GM18520 (cell line): ENCODE measurements at regions not wholly inside any gene's neighbourhood (a gene's known extent, or its start where the extent isn't known, plus 50 kb on each side); places are given as distances from the start of the nearest gene placed in this dataset.
"Not testable (repeated sequence)": the region's sequence is repeated elsewhere in the genome, so short reads cannot be mapped to it uniquely, and the experiment has no call there.

Source experiments
- ATAC-seq: cut with Tn5 transposase; IDR thresholded peaks from one replicate; pipeline ENCODE4 v1.9.1; 2021; ENCODE audit not compliant: unreplicated experiment

- ATAC-seq = no peak
Observed at GRCh38 chr3:125645616-125646015, 50.3 kb upstream of the OSBPL11 start.

DNA sequence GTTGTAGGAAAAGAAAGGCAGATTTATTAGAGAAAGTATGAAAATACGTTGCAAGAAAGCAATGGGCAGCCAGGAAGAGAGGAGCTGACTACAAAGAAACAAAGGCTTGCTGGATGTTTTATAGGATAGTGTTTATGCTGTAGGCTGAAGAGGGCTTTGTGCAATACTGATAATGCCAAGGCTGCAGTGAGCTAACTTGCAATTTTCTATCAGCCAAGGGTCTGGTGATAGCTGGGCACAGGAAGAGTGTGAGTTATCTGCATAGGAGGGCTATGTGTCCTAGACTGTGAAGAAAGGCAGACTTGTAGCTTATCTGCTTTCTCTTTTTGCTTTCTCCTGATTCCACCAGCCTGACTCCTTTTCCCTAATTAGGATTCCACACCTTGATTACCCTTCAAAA is 51.3 kb upstream of the OSBPL11 start:
- ATAC-seq = no peak

DNA sequence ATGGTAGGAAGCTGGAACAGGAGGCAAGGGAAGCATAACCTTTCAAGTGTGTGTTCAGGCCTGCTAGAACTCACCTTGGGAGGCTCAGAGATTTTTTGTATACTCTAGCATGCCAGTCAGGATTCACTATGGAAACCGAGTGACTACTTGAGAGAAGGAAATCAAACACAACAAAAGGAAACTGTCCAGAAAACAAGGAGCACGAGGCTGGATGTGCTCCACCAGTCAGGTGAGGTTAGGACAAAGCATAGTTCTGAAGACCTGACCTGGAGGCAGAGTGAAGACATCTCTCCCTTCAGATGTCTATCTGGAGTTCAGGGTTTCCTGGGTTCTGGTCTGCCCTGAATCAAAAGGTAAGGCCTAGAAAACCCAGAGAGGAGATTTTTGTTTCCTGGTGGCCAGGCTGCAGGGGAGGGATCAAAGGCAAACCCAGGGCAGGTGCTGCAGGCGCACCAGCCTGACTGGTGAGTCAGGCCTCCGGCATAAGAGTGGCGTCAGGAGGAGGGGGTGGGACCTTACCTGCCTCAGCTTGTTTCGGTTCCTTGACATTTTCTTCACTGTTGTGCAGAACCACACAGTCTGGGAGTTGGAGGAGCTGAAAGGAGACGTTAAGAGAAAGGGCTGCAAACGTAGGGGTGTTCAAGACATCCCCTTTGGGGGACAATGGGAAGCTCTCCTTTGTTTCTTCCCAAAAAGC is 52.2 kb upstream of the OSBPL11 start:
- ATAC-seq = no peak

DNA sequence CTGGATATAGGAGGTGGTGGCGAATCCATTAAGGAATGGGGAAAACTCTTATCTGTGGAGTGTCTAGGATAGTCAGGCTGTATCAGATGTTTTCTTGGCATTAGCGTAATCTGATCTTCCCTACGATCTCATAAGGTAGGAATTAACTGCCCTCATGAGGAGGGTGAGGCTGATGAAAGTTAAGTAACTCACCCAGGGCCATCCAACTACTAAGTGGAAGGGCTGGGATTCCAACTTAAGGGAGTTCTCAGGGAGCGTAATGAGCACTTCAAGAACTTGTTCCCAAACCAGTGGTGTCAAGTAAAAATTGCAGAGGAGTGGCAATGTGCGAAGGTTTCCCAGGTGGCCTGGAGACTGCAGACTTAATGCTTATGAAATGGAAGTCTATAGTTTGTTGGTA is 55.9 kb upstream of the OSBPL11 start:
- no peak for ATAC-seq

DNA sequence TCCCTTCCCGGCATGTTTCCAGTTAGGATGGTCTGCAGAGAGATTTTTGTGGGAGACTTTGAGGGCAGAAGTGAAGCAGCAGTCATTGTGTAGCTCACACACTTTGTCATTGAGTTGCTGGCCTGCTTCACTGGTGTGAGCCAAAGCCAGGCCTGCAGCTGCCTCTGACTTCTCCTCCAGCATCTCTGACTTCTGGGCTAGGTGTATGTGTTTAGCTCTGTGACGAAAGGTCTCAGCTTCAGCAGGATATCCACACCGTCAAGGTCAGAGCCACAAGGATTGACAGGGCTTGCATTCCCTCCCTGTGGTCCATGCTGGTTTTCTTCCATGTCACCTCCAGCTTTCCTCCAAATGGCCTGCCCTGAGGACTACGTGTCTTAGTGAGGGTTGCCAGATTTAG is 57.1 kb upstream of the OSBPL11 start:
- ATAC-seq = no peak

GRCh38 chr3:125654526-125654925 is 59.2 kb upstream of the OSBPL11 start:
- ATAC-seq = no peak

GRCh38 chr3:125662675-125663074 is 67.4 kb upstream of the OSBPL11 start:
- ATAC-seq = no peak

DNA sequence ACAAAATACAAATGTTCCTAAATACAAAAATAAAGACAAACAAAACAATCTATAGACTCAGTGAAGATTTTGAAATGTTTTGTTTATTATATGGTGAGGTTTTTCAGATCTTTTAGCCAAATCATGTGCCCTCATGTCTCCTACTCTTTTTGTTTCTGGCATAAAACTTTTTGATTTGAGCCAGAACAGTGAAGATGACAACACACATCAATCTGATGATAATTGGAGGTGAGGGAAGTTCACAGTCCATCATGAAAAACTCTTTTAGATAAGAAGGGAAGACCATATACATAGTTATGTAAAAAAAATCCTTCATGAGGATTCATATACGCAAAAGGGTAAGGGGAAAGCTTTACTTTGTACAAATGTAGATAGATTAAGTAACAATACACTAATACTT is 75.1 kb upstream of the OSBPL11 start:
- no peak for ATAC-seq

- no peak for ATAC-seq
Observed at GRCh38 chr3:125670945-125671344, 75.6 kb upstream of the OSBPL11 start.

DNA sequence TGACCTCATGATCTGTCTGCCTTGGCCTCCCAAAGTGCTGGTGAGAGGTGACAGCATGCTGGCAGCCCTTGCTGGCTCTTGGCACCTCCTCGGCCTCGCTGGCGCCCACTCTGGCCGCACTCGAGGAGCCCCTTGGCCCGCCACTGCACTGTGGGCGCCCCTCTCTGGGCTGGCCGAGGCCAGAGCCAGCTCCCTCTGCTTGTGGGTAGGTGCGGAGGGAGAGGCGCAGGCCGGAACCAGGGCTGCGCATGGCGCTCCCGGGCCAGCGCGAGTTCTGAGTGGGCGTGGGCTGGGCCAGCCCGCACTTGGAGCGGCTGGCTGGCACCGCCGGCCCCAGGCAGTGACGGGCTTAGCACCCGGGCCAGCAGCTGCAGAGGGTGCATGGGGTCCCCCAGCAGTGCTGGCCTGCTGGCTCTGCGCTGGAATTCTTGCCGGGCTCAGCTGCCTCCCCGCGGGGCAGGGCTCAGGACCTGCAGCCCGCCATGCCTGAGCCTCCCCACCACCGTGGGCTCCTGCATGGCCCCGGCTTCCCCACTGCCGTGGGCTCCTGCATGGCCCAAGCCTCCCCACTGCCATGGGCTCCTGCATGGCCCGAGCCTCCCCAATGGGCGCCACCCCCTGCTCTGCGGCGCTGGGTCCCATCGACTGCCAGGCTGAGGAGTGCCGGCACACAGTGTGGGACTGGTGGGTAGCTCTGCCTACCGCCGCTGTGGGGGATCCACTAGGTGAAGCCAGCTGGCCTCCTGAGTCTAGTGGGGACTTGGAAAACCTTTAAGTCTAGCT is 76.4 kb upstream of the OSBPL11 start:
- ATAC-seq = no peak

GRCh38 chr3:125675791-125676190 is 80.5 kb upstream of the OSBPL11 start:
- no peak for ATAC-seq

DNA sequence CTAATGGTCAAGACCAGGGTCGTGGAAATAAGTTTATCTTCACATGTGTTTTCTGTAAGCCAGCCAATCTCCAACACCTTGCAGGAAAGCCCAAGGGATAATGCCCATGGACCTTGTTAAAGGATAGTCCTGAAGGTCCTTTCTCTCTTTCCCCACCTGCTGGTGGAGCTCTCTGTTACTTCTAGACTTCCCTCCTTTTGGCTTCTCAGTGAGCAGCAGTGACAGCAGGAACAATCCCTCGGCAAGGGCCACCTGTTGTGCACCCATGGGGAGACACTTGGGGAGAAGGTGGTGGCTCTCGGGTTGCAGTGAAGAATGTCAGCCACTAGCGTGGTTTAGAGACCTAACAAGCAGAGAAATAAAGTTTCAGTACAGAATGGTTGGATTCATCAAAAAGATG is 84.0 kb upstream of the OSBPL11 start:
- no peak for ATAC-seq

GRCh38 chr3:125681146-125681545 is 85.8 kb upstream of the OSBPL11 start:
- ATAC-seq = no peak

DNA sequence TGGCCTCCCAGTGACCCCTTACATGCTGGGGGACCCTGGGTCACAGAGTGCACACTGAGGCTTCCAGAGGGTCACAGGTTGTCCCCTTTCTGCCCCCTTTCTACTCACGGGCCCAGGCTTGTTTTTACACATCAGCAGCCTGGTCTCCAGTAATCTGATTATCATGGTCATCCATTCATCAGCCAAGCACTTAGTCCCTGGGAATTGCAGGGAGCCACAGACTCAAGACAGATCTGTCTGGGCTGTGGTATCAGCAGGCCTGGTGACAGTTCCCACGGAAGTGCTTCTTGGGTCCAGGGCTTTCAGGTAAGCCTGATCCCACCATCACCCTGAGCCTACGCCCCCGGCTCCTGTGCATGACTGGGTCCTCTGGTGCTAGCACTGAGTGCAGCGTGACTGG is 86.6 kb upstream of the OSBPL11 start:
- ATAC-seq = not testable (repeated sequence)

DNA sequence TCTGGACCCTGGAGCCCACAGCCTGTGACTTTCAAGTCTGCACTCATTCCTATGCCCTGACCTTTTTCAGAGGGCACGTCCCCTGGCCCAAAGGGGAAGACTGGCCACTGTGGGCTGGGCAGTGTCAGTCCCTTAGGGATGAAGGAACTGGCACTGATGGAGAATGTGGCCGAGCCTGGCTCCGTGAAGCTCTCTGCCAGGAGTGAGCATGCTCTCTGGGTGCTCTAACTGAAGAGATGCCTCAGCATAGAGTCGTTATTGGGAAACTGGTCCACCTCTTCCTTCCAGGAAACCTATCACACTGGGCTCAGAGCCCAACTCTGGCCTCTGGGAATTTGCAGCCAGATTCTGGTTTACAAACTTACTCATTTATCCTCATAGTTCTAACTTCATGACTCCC is 87.3 kb upstream of the OSBPL11 start:
- not testable (repeated sequence) for ATAC-seq

GRCh38 chr3:125683067-125683829 is 88.0 kb upstream of the OSBPL11 start:
- no peak for ATAC-seq

DNA sequence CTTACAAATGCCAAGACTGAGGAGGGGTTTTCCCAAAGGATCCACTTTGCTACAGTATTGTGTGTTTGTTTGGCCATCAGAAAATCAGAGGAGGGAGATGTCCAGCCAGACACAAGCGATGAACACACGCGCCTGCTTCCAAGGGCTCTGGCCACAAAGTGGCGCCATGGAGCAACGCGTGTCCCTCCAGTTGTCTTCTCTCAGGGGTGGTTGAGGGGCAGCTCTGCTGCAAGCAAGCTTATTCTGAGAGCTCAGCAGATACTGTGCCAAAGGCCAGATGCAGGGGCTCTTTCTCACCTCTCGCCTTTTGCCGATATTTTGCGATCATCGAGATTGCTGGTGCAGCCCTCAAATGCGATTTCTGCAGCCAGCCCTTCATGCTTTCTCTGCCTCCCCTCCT is 88.9 kb upstream of the OSBPL11 start:
- ATAC-seq = no peak

- ATAC-seq = not testable (repeated sequence)
Observed at GRCh38 chr3:125685741-125686140, 90.4 kb upstream of the OSBPL11 start.

GRCh38 chr3:125692361-125692760 is 97.1 kb upstream of the OSBPL11 start:
- no peak for ATAC-seq

- ATAC-seq = no peak
Observed at GRCh38 chr3:125693887-125694286, 98.6 kb upstream of the OSBPL11 start.

DNA sequence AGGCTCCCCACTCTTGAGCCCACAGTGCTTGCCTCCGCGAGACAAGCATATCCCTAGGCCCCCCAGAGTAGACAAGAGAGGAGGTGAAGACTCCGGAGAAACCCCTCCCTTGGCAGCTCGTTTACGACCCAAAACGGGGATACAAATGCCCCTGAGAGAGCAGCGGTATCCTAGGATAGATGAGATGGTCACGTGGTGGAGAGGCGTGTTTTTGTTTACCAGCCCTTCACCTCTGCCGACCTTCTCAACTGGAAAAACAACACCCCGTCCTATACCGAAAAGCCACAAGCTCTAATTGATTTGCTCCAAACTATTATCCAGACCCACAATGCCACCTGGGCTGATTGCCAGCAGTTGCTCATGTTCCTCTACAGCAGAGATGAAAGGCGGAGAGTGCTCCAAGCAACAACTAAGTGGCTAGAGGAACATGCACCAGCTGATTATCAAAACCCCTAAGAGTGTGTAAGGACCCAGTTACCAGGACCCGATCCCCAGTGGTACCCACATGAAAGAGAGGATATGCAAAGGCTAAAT is 99.5 kb upstream of the OSBPL11 start:
- ATAC-seq = no peak

- no peak for ATAC-seq
Observed at GRCh38 chr3:125695688-125696087, 100.4 kb upstream of the OSBPL11 start.
